HG03571 (cell line): ENCODE measurements at regions not wholly inside any gene's neighbourhood (a gene's known extent, or its start where the extent isn't known, plus 50 kb on each side); places are given as distances from the start of the nearest gene placed in this dataset.

Experiments
- ATAC-seq: cut with Tn5 transposase; IDR thresholded peaks from one replicate; pipeline ENCODE4 v1.9.1; 2021; ENCODE audit not compliant: unreplicated experiment

GRCh38 chr1:55416164-55416842 lies 201.1 kb upstream of the USP24 start:
- no peak for ATAC-seq

- no peak for ATAC-seq
These were observed 198.1 kb upstream of the USP24 start for GRCh38 chr1:55413286-55413685.

GRCh38 chr1:55412060-55412459 lies 196.9 kb upstream of the USP24 start:
- no peak for ATAC-seq

GRCh38 chr1:55402671-55403464 lies 187.7 kb upstream of the USP24 start:
- ATAC-seq = no peak

- ATAC-seq = no peak
These were observed 187.0 kb upstream of the USP24 start for GRCh38 chr1:55402142-55402541.

- no peak for ATAC-seq
These were observed 185.3 kb upstream of the USP24 start for GRCh38 chr1:55400508-55400907.

GRCh38 chr1:55399346-55399745 lies 184.2 kb upstream of the USP24 start:
- no peak for ATAC-seq

GRCh38 chr1:55396381-55396891 lies 181.3 kb upstream of the USP24 start:
- ATAC-seq = no peak

- no peak for ATAC-seq
These were observed 173.8 kb upstream of the USP24 start for GRCh38 chr1:55388960-55389359.

- no peak for ATAC-seq
These were observed 172.0 kb upstream of the USP24 start for GRCh38 chr1:55387145-55387544.

GRCh38 chr1:55386456-55386855 lies 171.3 kb upstream of the USP24 start:
- ATAC-seq = no peak

GRCh38 chr1:55385402-55386018 lies 170.3 kb upstream of the USP24 start:
- no peak for ATAC-seq

GRCh38 chr1:55384637-55385036 lies 169.5 kb upstream of the USP24 start:
- no peak for ATAC-seq

GRCh38 chr1:55382806-55383305 lies 167.7 kb upstream of the USP24 start:
- ATAC-seq = no peak

GRCh38 chr1:55381983-55382382 lies 166.8 kb upstream of the USP24 start:
- ATAC-seq = no peak

GRCh38 chr1:55381491-55381890 lies 166.3 kb upstream of the USP24 start:
- ATAC-seq = no peak

- no peak for ATAC-seq
These were observed 165.3 kb upstream of the USP24 start for GRCh38 chr1:55380355-55380970.

GRCh38 chr1:55378582-55378981 lies 163.4 kb upstream of the USP24 start:
- ATAC-seq = no peak

- ATAC-seq = no peak
These were observed 161.7 kb upstream of the USP24 start for GRCh38 chr1:55376897-55377296.

- no peak for ATAC-seq
These were observed 160.6 kb upstream of the USP24 start for GRCh38 chr1:55375617-55376258.
